ENCODE measurements at regions not wholly inside any gene's neighbourhood (a gene's known extent, or its start where the extent isn't known, plus 50 kb on each side); places are given as distances from the start of the nearest gene placed in this dataset.
"Not testable (repeated sequence)": the region's sequence is repeated elsewhere in the genome, so short reads cannot be mapped to it uniquely, and the experiment has no call there.

DNA sequence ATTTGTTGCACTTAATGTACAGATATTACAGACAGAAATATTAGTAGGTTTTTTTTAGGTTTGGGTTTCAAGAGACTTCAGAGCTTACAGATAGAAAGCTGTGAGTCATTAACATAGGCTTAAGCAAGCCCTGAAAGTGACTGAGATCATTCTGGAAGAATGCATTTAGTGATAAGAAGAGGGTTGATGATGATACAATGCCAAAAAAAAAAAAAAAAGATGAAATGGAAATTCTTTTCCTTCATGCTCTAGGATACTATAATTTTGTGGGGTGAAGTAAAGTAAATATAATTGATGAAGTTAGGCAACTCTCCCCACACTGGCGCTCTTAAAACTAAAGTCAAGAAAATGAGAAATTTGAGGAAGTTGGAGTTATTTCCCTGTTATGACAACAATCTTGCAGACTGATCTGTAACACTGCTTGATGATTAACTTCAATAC is 169.4 kb upstream of the ZNF385D start:
- Histone ChIP-seq H3K27me3 (ENCODE audit: control insufficient read depth in 1 of 2, insufficient read depth in 2 of 2, low read length in 2 of 2) (no peaks in the 10 kb centered on the region), H3K36me3 (ENCODE audit: control insufficient read depth in 1 of 2, insufficient read depth in 2 of 2, low read length in 2 of 2) (no peaks in the 10 kb centered on the region), H3K9ac (ENCODE audit: low read depth in 1 of 2, low read length in 2 of 2) (no peak overlapping the region), H3K4me1 (ENCODE audit: control insufficient read depth in 1 of 2, insufficient read depth in 2 of 2, low read length in 2 of 2) (no peaks in the 10 kb centered on the region), H3K4me3 (ENCODE audit: low read depth in 1 of 2, low read length in 2 of 2) (no peak overlapping the region), H3K9me3 (ENCODE audit: control insufficient read depth in 1 of 2, low read length in 2 of 2) (peaks cover 0 to 2% of the 10 kb centered on the region in 2 donors), H3K27ac (ENCODE audit: low read depth, low read length) (no peak overlapping the region)

DNA sequence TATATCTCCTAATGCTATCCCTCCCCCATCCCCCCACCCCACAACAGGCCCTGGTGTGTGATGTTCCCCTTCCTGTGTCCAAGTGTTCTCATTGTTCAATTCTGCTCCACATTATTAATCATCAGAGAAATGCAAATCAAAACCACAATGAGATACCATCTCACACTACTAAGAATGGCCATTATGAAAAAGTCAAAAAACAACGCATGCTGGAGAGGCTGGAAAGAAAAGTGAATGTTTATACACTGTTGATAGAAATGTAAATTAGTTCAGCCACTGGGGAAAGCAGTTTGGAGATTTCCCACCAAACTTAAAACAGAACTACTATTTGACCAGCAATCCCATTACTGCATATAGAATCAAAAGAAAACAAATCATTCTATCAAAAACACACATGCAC is 172.1 kb upstream of the ZNF385D start:
- not testable (repeated sequence) for H3K27me3 ChIP-seq (ENCODE audit: control insufficient read depth in 1 of 2, insufficient read depth in 2 of 2, low read length in 2 of 2); H3K36me3 ChIP-seq (ENCODE audit: control insufficient read depth in 1 of 2, insufficient read depth in 2 of 2, low read length in 2 of 2)

DNA sequence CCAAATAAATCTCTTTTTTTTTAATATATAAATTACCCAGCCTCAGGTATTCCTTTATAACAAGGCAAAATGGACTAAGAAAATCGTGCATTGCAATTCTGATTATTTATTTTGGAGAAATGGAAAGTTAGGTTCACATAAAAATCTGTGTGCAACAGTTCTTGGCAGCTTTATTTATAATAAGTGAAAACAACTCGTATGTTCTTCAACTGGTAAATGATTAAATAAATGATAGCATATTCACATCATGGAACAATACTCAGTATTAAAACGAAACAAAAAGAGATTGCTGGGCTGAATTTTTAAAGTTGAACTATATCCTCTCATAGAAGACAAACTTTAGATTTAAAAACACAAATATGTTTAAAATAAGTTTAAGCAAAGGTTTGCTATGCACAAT is 176.3 kb upstream of the ZNF385D start:
- Histone ChIP-seq H3K9ac (ENCODE audit: low read depth in 1 of 2, low read length in 2 of 2) (no peak overlapping the region), H3K4me3 (ENCODE audit: low read depth in 1 of 2, low read length in 2 of 2) (no peak overlapping the region), H3K9me3 (ENCODE audit: control insufficient read depth in 1 of 2, low read length in 2 of 2) (peaks cover 0 to 7% of the 10 kb centered on the region in 2 donors), H3K27me3 (ENCODE audit: control insufficient read depth in 1 of 2, insufficient read depth in 2 of 2, low read length in 2 of 2) (no peaks in the 10 kb centered on the region), H3K4me1 (ENCODE audit: control insufficient read depth in 1 of 2, insufficient read depth in 2 of 2, low read length in 2 of 2) (no peaks in the 10 kb centered on the region), H3K36me3 (ENCODE audit: control insufficient read depth in 1 of 2, insufficient read depth in 2 of 2, low read length in 2 of 2) (no peaks in the 10 kb centered on the region), H3K27ac (ENCODE audit: low read depth, low read length) (no peak overlapping the region)

More for the DNA sequence above, 172.1 kb upstream of the ZNF385D start:
- H3K4me1 ChIP-seq (ENCODE audit: control insufficient read depth in 1 of 2, insufficient read depth in 2 of 2, low read length in 2 of 2); H3K27ac ChIP-seq (ENCODE audit: low read depth, low read length); H3K9me3 ChIP-seq (ENCODE audit: control insufficient read depth in 1 of 2, low read length in 2 of 2); H3K4me3 ChIP-seq (ENCODE audit: low read depth in 1 of 2, low read length in 2 of 2); H3K9ac ChIP-seq (ENCODE audit: low read depth in 1 of 2, low read length in 2 of 2): not testable (repeated sequence)

DNA sequence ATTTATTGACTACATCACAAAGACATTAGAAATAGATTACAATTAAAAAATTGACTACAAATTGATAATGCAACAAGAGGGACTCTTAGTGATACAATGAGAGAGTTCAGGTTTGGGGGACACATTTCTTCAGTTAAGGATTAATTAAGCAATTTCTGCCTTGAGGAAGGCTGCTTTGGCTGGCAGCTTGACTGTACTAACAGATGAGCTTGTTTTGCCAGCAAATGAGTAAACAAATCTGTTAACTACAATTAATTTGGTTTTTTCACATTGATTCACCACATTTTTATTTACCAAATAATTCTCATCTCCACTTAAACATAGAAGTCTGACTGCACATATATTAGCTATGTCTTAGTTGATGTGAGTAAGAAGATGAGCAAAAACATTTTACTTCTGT is 183.6 kb upstream of the ZNF385D start:
- H3K9me3 ChIP-seq (ENCODE audit: control insufficient read depth in 1 of 2, low read length in 2 of 2) = peaks cover 0 to 5% of the 10 kb centered on the region in 2 donors
- H3K36me3 ChIP-seq (ENCODE audit: control insufficient read depth in 1 of 2, insufficient read depth in 2 of 2, low read length in 2 of 2) = no peaks in the 10 kb centered on the region
- no peaks in the 10 kb centered on the region for H3K27me3 ChIP-seq (ENCODE audit: control insufficient read depth in 1 of 2, insufficient read depth in 2 of 2, low read length in 2 of 2)
- no peak overlapping the region for H3K9ac ChIP-seq (ENCODE audit: low read depth in 1 of 2, low read length in 2 of 2)
- no peaks in the 10 kb centered on the region for H3K4me1 ChIP-seq (ENCODE audit: control insufficient read depth in 1 of 2, insufficient read depth in 2 of 2, low read length in 2 of 2)
- no peak overlapping the region for H3K27ac ChIP-seq (ENCODE audit: low read depth, low read length)
- H3K4me3 ChIP-seq (ENCODE audit: low read depth in 1 of 2, low read length in 2 of 2) = no peak overlapping the region

DNA sequence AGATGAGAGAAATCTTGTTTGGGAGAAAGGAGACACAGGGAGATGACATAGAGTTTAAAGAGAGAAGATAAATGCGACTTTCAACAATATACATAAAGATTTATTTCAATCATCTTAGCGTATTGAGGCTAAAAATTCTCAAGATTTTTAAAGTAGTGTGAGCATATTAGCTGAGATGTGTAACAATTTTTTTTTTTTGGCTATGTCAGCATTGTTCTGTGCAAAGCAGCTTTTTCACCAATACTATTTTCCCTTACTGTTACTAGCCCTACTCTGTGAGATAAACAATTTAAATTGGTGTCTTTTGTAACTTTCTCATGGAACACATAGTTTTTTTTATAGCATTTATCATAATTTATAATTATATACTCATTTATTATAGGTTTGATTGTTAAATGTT is 185.2 kb upstream of the ZNF385D start:
- no peak overlapping the region for H3K4me3 ChIP-seq (ENCODE audit: low read depth in 1 of 2, low read length in 2 of 2)
- no peaks in the 10 kb centered on the region for H3K36me3 ChIP-seq (ENCODE audit: control insufficient read depth in 1 of 2, insufficient read depth in 2 of 2, low read length in 2 of 2)
- no peak overlapping the region for H3K9ac ChIP-seq (ENCODE audit: low read depth in 1 of 2, low read length in 2 of 2)
- H3K4me1 ChIP-seq (ENCODE audit: control insufficient read depth in 1 of 2, insufficient read depth in 2 of 2, low read length in 2 of 2) = no peaks in the 10 kb centered on the region
- H3K27me3 ChIP-seq (ENCODE audit: control insufficient read depth in 1 of 2, insufficient read depth in 2 of 2, low read length in 2 of 2) = no peaks in the 10 kb centered on the region
- no peak overlapping the region for H3K27ac ChIP-seq (ENCODE audit: low read depth, low read length)
- H3K9me3 ChIP-seq (ENCODE audit: control insufficient read depth in 1 of 2, low read length in 2 of 2) = peaks cover 0 to 3% of the 10 kb centered on the region in 2 donors

DNA sequence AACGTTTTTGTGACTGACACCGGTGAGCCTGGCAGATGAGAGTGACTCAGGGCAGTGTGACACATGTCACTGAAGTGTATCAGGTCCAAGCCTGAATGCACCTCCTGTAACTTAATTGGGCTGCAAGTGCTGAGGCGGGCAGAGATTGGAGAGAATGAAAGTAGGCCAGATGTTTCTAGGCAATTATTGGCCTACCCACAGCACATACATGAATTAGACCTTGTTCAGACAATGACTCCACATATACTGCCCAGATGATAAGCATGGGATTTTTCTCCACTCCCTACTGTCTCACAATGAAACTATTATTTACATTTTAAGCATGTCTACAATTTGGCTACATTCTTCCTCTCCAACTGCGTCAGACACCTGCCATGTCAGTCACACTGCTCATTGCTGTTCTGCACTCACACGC is 187.3 kb upstream of the ZNF385D start:
- H3K4me1 ChIP-seq (ENCODE audit: control insufficient read depth in 1 of 2, insufficient read depth in 2 of 2, low read length in 2 of 2) = no peaks in the 10 kb centered on the region

DNA sequence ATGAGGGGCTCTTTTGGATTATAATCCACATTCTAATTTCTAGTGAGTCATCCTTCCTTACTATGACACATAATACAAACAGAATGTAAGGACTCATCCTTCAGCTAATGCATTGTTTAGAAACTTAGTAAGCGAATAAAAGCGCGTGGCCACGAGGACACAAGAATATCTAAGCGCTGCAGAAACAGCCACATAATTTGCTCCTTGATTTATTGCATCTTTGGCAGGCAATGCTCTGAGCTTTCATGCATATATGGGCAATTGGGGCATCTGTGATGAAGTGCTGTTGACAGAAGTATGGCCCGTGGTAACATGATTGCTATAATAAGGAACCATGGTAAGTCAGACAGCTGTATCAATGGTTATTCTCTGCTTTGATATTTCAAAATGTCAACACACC is 191.3 kb upstream of the ZNF385D start:
- Histone ChIP-seq H3K4me3 (ENCODE audit: low read depth in 1 of 2, low read length in 2 of 2) (no peak overlapping the region), H3K9me3 (ENCODE audit: control insufficient read depth in 1 of 2, low read length in 2 of 2) (no peaks in the 10 kb centered on the region), H3K36me3 (ENCODE audit: control insufficient read depth in 1 of 2, insufficient read depth in 2 of 2, low read length in 2 of 2) (no peaks in the 10 kb centered on the region), H3K27me3 (ENCODE audit: control insufficient read depth in 1 of 2, insufficient read depth in 2 of 2, low read length in 2 of 2) (no peaks in the 10 kb centered on the region), H3K9ac (ENCODE audit: low read depth in 1 of 2, low read length in 2 of 2) (no peak overlapping the region), H3K4me1 (ENCODE audit: control insufficient read depth in 1 of 2, insufficient read depth in 2 of 2, low read length in 2 of 2) (no peaks in the 10 kb centered on the region), H3K27ac (ENCODE audit: low read depth, low read length) (no peak overlapping the region)

More for the DNA sequence above, 187.3 kb upstream of the ZNF385D start:
- no peaks in the 10 kb centered on the region for H3K36me3 ChIP-seq (ENCODE audit: control insufficient read depth in 1 of 2, insufficient read depth in 2 of 2, low read length in 2 of 2)
- H3K4me3 ChIP-seq (ENCODE audit: low read depth in 1 of 2, low read length in 2 of 2) = no peak overlapping the region
- no peak overlapping the region for H3K9ac ChIP-seq (ENCODE audit: low read depth in 1 of 2, low read length in 2 of 2)
- H3K27ac ChIP-seq (ENCODE audit: low read depth, low read length) = no peak overlapping the region
- no peaks in the 10 kb centered on the region for H3K9me3 ChIP-seq (ENCODE audit: control insufficient read depth in 1 of 2, low read length in 2 of 2)
- H3K27me3 ChIP-seq (ENCODE audit: control insufficient read depth in 1 of 2, insufficient read depth in 2 of 2, low read length in 2 of 2) = no peaks in the 10 kb centered on the region

DNA sequence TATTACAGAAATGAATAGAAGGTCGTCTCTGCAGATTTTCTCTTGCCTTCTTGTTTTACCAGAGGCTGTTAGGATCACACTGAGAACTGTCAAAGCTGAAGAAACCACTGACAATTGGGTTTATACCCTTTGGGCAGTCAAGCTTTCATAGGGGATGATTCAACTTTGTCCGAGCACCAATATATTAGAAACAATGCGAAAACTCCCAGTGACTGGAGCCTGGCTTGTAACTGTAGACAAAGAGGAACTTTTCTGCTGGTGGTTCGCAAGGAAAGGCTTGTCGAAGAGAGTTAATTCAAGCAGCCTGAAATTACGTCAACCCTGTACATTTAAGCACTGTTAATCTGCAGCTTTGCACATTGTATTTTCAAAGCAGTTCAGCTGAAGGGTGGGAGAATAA is 193.2 kb upstream of the ZNF385D start:
- H3K9me3 ChIP-seq (ENCODE audit: control insufficient read depth in 1 of 2, low read length in 2 of 2) = no peaks in the 10 kb centered on the region
- H3K27ac ChIP-seq (ENCODE audit: low read depth, low read length) = no peak overlapping the region
- no peak overlapping the region for H3K4me3 ChIP-seq (ENCODE audit: low read depth in 1 of 2, low read length in 2 of 2)
- no peaks in the 10 kb centered on the region for H3K27me3 ChIP-seq (ENCODE audit: control insufficient read depth in 1 of 2, insufficient read depth in 2 of 2, low read length in 2 of 2)
- H3K9ac ChIP-seq (ENCODE audit: low read depth in 1 of 2, low read length in 2 of 2) = no peak overlapping the region
- H3K4me1 ChIP-seq (ENCODE audit: control insufficient read depth in 1 of 2, insufficient read depth in 2 of 2, low read length in 2 of 2) = no peaks in the 10 kb centered on the region
- no peaks in the 10 kb centered on the region for H3K36me3 ChIP-seq (ENCODE audit: control insufficient read depth in 1 of 2, insufficient read depth in 2 of 2, low read length in 2 of 2)

DNA sequence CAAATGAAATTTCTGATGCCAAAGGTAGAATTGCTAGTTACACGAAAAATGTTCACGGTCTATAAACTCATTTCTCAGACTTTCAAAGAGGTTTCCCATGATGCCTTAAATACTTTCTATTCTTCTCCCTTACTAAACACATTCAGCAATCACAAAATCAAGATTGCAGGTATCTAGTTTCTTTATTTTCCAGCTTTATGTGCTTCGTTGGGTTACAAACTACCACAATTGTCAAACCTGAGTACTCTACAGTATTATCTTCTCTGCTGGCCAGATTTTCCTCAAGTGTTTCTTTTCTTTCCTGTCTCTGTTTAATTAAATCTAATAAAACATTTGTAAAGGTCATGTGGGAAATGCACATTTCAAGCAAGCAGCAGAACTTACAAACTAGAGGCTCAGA is 201.8 kb upstream of the ZNF385D start:
- no peak overlapping the region for H3K4me3 ChIP-seq (ENCODE audit: low read depth in 1 of 2, low read length in 2 of 2)
- no peak overlapping the region for H3K27ac ChIP-seq (ENCODE audit: low read depth, low read length)
- no peaks in the 10 kb centered on the region for H3K4me1 ChIP-seq (ENCODE audit: control insufficient read depth in 1 of 2, insufficient read depth in 2 of 2, low read length in 2 of 2)
- peaks cover 0 to 6% of the 10 kb centered on the region in 2 donors for H3K9me3 ChIP-seq (ENCODE audit: control insufficient read depth in 1 of 2, low read length in 2 of 2)
- H3K9ac ChIP-seq (ENCODE audit: low read depth in 1 of 2, low read length in 2 of 2) = no peak overlapping the region
- H3K36me3 ChIP-seq (ENCODE audit: control insufficient read depth in 1 of 2, insufficient read depth in 2 of 2, low read length in 2 of 2) = no peaks in the 10 kb centered on the region
- no peaks in the 10 kb centered on the region for H3K27me3 ChIP-seq (ENCODE audit: control insufficient read depth in 1 of 2, insufficient read depth in 2 of 2, low read length in 2 of 2)

DNA sequence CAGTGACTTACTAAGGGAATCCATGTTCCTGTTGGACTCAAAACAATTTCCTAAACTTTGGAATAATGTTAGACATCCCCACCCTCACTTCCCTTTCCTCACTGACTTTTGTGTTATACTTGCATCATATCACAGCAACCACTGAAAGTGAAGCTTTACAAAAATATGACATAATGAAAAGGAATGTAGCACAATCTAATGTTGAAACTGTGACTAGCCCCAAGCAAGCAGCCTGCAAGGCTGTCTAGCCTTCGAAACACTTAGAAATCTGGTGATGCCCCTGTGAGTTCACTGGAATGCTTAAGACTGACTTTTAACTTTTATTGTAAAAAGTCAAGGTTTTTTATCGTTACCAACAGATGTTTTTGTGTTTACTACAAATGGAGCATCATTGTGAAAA is 203.7 kb upstream of the ZNF385D start:
- Histone ChIP-seq H3K27me3 (ENCODE audit: control insufficient read depth in 1 of 2, insufficient read depth in 2 of 2, low read length in 2 of 2) (no peaks in the 10 kb centered on the region), H3K4me1 (ENCODE audit: control insufficient read depth in 1 of 2, insufficient read depth in 2 of 2, low read length in 2 of 2) (no peaks in the 10 kb centered on the region), H3K27ac (ENCODE audit: low read depth, low read length) (no peak overlapping the region), H3K36me3 (ENCODE audit: control insufficient read depth in 1 of 2, insufficient read depth in 2 of 2, low read length in 2 of 2) (no peaks in the 10 kb centered on the region), H3K9ac (ENCODE audit: low read depth in 1 of 2, low read length in 2 of 2) (no peak overlapping the region), H3K4me3 (ENCODE audit: low read depth in 1 of 2, low read length in 2 of 2) (no peak overlapping the region), H3K9me3 (ENCODE audit: control insufficient read depth in 1 of 2, low read length in 2 of 2) (peaks cover 2 to 6% of the 10 kb centered on the region in 2 donors)

DNA sequence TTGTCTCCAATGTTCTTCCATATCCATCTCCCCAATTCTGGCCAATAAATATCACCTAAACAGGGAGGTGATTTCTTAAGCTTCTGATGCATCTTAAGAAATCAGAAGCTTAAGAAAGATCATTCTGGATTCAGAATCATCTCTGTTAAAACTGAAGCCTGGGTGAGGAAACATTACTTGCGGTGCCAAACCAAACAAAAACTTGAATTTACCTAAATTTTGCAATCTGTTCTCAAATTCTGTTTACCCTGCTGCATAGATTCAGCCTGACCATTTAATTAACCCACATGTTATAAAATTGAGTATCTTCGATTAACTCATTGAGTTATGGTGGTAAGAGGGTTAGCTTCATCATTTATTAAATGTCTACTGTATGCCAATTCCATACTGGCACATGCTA is 204.4 kb upstream of the ZNF385D start:
- Histone ChIP-seq H3K27ac (ENCODE audit: low read depth, low read length) (no peak overlapping the region), H3K36me3 (ENCODE audit: control insufficient read depth in 1 of 2, insufficient read depth in 2 of 2, low read length in 2 of 2) (no peaks in the 10 kb centered on the region), H3K9me3 (ENCODE audit: control insufficient read depth in 1 of 2, low read length in 2 of 2) (peaks cover 2 to 6% of the 10 kb centered on the region in 2 donors), H3K4me3 (ENCODE audit: low read depth in 1 of 2, low read length in 2 of 2) (no peak overlapping the region), H3K9ac (ENCODE audit: low read depth in 1 of 2, low read length in 2 of 2) (no peak overlapping the region), H3K27me3 (ENCODE audit: control insufficient read depth in 1 of 2, insufficient read depth in 2 of 2, low read length in 2 of 2) (no peaks in the 10 kb centered on the region), H3K4me1 (ENCODE audit: control insufficient read depth in 1 of 2, insufficient read depth in 2 of 2, low read length in 2 of 2) (no peaks in the 10 kb centered on the region)

All from duodenal mucosa (tissue), 2 donors.